B cell (primary cell): ENCODE measurements at regions not wholly inside any gene's neighbourhood (a gene's known extent, or its start where the extent isn't known, plus 50 kb on each side); places are given as distances from the start of the nearest gene placed in this dataset.

Experiments used
- ATAC-seq: fragments of 200-7000 bp; cut with Tn5 transposase; one replicate; pipeline ENCODE4 v1.10.0; 2021; ENCODE audit warnings: low read depth, mild to moderate bottlenecking, moderate number of reproducible peaks, moderate library complexity
- CTCF ChIA-PET: fragments of 350-600 bp; sonication (Branson Sonifier 250); formaldehyde crosslinking; loops from one replicate; lab custom pipeline; 2021; ENCODE audit warnings: antibody characterized with exemption, inconsistent platforms; lab: Charles Lee
- POLR2A ChIA-PET: fragments of 350-600 bp; sonication (Branson Sonifier 250); formaldehyde crosslinking; loops from one replicate; lab custom pipeline; 2021; ENCODE audit warnings: antibody characterized with exemption; lab: Charles Lee
- DNase-seq: peaks from one replicate; pipeline ENCODE4 v3.0.0; 2013
- H2AFZ ChIP-seq: 2 replicates; pipeline ENCODE4 v1.6.1; 2012; ENCODE audit warnings: mild to moderate bottlenecking, low read depth, low read length; ENCODE audit not compliant: insufficient read depth, poor library complexity, severe bottlenecking
- H3K27ac ChIP-seq, 2 donors: 1 replicate in 1 of 2; 2 replicates in 1 of 2; pipeline ENCODE4 v1.5.1; 2012 to 2013; ENCODE audit warnings: low read length in 2 of 2, mild to moderate bottlenecking in 2 of 2, moderate library complexity in 1 of 2
- H3K27me3 ChIP-seq, 4 experiments: fragments of 200-600 bp in 1 of 4; sonication (generic) in 1 of 4; replicated peaks in 1 of 4; 1 replicate in 2 of 4; 2 replicates in 2 of 4; pipeline versions ENCODE4 v1.6.1 to v1.7.0; 2013 to 2016; ENCODE audit warnings: low read length in 3 of 4, mild to moderate bottlenecking in 2 of 4, mixed read lengths in 1 of 4, moderate library complexity in 1 of 4; ENCODE audit not compliant: insufficient read depth in 4 of 4, control insufficient read depth in 3 of 4; ENCODE audit errors: control extremely low read depth in 1 of 4
- H3K36me3 ChIP-seq, 2 experiments: replicated peaks in 1 of 2; 1 replicate in 1 of 2; 2 replicates in 1 of 2; pipeline versions ENCODE4 v1.6.1 to v1.7.1; 2013; ENCODE audit warnings: low read length in 1 of 2; ENCODE audit not compliant: insufficient read depth in 2 of 2, control insufficient read depth in 1 of 2; ENCODE audit errors: control extremely low read depth in 1 of 2, extremely low read depth in 1 of 2
- H3K4me1 ChIP-seq, 2 donors: fragments of 200-600 bp in 1 of 2; sonication (generic) in 1 of 2; 1 replicate in 1 of 2; 2 replicates in 1 of 2; pipeline versions ENCODE4 v1.5.1 to v1.6.1; 2013 to 2017; ENCODE audit warnings: low read length in 2 of 2; ENCODE audit not compliant: control insufficient read depth in 2 of 2, insufficient read depth in 2 of 2
- H3K4me2 ChIP-seq: replicated peaks from 2 replicates; pipeline ENCODE3; 2012; ENCODE audit warnings: mild to moderate bottlenecking, low read depth, low read length; ENCODE audit not compliant: poor library complexity, severe bottlenecking
- H3K4me3 ChIP-seq, 5 experiments: fragments of 200-600 bp in 1 of 5; sonication (generic) in 1 of 5; 1 replicate in 3 of 5; 2 replicates in 2 of 5; pipeline versions ENCODE4 v1.5.1 to v1.7.0; 2011 to 2016; ENCODE audit warnings: low read length in 4 of 5, mild to moderate bottlenecking in 4 of 5, low read depth in 2 of 5, control low read depth in 1 of 5, moderate library complexity in 1 of 5; ENCODE audit not compliant: insufficient read depth in 1 of 5; ENCODE audit errors: control extremely low read depth in 1 of 5, extremely low read depth in 1 of 5
- H3K79me2 ChIP-seq: fragments of 200-600 bp; sonication (generic); one replicate; pipeline ENCODE4 v1.6.0; 2016; ENCODE audit warnings: low read length; ENCODE audit not compliant: control insufficient read depth, insufficient read depth
- H3K9ac ChIP-seq: fragments of 200-600 bp; sonication (generic); 2 replicates; pipeline ENCODE4 v1.6.1; 2017; ENCODE audit warnings: mild to moderate bottlenecking, low read length, moderate library complexity
- H3K9me3 ChIP-seq, 3 donors: one replicate each; pipeline versions ENCODE4 v1.6.1 to v1.7.1; 2013; ENCODE audit warnings: low read length in 2 of 3; ENCODE audit not compliant: control insufficient read depth in 2 of 3, insufficient read depth in 1 of 3; ENCODE audit errors: control extremely low read depth in 1 of 3
- H4K20me1 ChIP-seq: 2 replicates; pipeline ENCODE4 v1.6.0; 2012; ENCODE audit warnings: mild to moderate bottlenecking, low read length; ENCODE audit not compliant: insufficient read depth, control insufficient read depth, poor library complexity, severe bottlenecking
- H3K27ac Mint-ChIP-seq: one replicate; pipeline ENCODE4 v1.8.0; 2021; ENCODE audit warnings: mixed read lengths
- H3K27me3 Mint-ChIP-seq: one replicate; pipeline ENCODE4 v1.8.0; 2021; ENCODE audit warnings: mixed read lengths
- H3K4me1 Mint-ChIP-seq: one replicate; pipeline ENCODE4 v1.8.0; 2021; ENCODE audit warnings: mixed read lengths
- H3K4me3 Mint-ChIP-seq: one replicate; pipeline ENCODE4 v1.8.0; 2021; ENCODE audit warnings: mixed read lengths
- H3K9me3 Mint-ChIP-seq: one replicate; pipeline ENCODE4 v1.8.0; 2022; ENCODE audit warnings: mixed read lengths; ENCODE audit not compliant: insufficient read depth
- EZH2 ChIP-seq: IDR thresholded peaks from 2 replicates; pipeline ENCODE4 v1.6.1; 2012; ENCODE audit warnings: borderline replicate concordance, low read depth, mild to moderate bottlenecking, moderate library complexity, low read length; ENCODE audit not compliant: insufficient read depth, poor library complexity, severe bottlenecking
- WGBS: methylation state at CpG from one replicate; pipeline ENCODE4 v1.1.5; 2013; ENCODE audit warnings: missing lambda C conversion rate; ENCODE audit not compliant: insufficient coverage; 5-methylcytosine and 5-hydroxymethylcytosine counted together
- intact Hi-C: fragments of 100-400 bp; cut with micrococcal nuclease; formaldehyde crosslinking; loops from one replicate; pipeline ENCODE4 v1.10.0; 2022
- TF ChIP-seq, protein P1 (sequence below): fragments of 200-600 bp; IDR thresholded peaks from one replicate; pipeline ENCODE4 v1.8.0; 2022; ENCODE audit warnings: antibody characterized with exemption, mild to moderate bottlenecking

GRCh38 chr2:236703906-236704305 is 134.3 kb downstream of the ACKR3 start:
- H3K9me3 ChIP-seq, result no peaks in the 10 kb centered on the region
- TF ChIP-seq, protein P1, sequence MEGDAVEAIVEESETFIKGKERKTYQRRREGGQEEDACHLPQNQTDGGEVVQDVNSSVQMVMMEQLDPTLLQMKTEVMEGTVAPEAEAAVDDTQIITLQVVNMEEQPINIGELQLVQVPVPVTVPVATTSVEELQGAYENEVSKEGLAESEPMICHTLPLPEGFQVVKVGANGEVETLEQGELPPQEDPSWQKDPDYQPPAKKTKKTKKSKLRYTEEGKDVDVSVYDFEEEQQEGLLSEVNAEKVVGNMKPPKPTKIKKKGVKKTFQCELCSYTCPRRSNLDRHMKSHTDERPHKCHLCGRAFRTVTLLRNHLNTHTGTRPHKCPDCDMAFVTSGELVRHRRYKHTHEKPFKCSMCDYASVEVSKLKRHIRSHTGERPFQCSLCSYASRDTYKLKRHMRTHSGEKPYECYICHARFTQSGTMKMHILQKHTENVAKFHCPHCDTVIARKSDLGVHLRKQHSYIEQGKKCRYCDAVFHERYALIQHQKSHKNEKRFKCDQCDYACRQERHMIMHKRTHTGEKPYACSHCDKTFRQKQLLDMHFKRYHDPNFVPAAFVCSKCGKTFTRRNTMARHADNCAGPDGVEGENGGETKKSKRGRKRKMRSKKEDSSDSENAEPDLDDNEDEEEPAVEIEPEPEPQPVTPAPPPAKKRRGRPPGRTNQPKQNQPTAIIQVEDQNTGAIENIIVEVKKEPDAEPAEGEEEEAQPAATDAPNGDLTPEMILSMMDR, result no peak
- no peak for TF ChIP-seq EZH2
- H3K4me3 ChIP-seq, result no peak overlapping the region
- no peak overlapping the region for H3K4me2 ChIP-seq
- no peaks in the 10 kb centered on the region for H3K4me1 ChIP-seq
- H3K27ac ChIP-seq, result no peak overlapping the region
- no peaks in the 10 kb centered on the region for H4K20me1 ChIP-seq
- H3K9ac ChIP-seq, result no peak overlapping the region
- POLR2A ChIA-PET, result no interaction called here
- intact Hi-C loops, result no loop called here
- H3K27ac Mint-ChIP-seq, result no peak overlapping the region
- DNase-seq, result no peak
- H3K27me3 Mint-ChIP-seq, result peaks cover 5% of the 10 kb centered on the region
- ATAC-seq, result no peak
- H3K79me2 ChIP-seq, result no peaks in the 10 kb centered on the region
- no peaks in the 10 kb centered on the region for H3K4me1 Mint-ChIP-seq
- H3K27me3 ChIP-seq, result no peaks in the 10 kb centered on the region
- WGBS, result 85% methylated on average over 8 of the region's 10 CpGs
- no peak overlapping the region for H2AFZ ChIP-seq
- no peaks in the 10 kb centered on the region for H3K36me3 ChIP-seq
- no peak overlapping the region for H3K4me3 Mint-ChIP-seq
- no peaks in the 10 kb centered on the region for H3K9me3 Mint-ChIP-seq
- CTCF ChIA-PET, result no interaction called here

DNA sequence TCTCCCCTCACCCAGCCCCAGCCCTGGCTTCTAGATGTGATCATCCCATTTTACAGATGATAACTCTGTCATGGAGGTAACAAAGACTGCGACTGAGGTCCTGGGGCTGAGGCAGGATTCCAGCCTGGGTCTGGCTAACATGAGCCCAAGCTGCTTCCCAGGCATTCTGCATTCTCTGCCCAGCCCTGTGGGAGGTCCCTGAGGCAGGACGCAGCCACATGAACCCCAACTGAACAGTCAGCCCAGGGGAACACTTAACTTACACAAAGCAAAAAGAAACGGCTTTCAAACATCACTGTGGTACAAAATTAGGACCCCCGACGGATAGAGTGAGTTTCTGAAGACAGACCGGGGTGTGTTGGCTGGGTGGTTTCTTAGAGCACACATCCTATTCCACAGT is 135.3 kb downstream of the ACKR3 start:
- Histone ChIP-seq H3K4me2 (no peak overlapping the region), H4K20me1 (no peaks in the 10 kb centered on the region), H3K9ac (no peak overlapping the region), H3K9me3 (no peaks in the 10 kb centered on the region), H3K27me3 (no peaks in the 10 kb centered on the region), H3K27ac (no peak overlapping the region), H3K36me3 (no peaks in the 10 kb centered on the region), H3K4me3 (no peak overlapping the region), H3K4me1 (no peaks in the 10 kb centered on the region), H2AFZ (no peak overlapping the region), H3K79me2 (no peaks in the 10 kb centered on the region)
- POLR2A ChIA-PET, result no interaction called here
- Mint-ChIP-seq H3K27me3 (peaks cover 5% of the 10 kb centered on the region), H3K9me3 (no peaks in the 10 kb centered on the region), H3K4me1 (no peaks in the 10 kb centered on the region), H3K27ac (no peak overlapping the region), H3K4me3 (no peak overlapping the region)
- DNase-seq (no peak), ATAC-seq (no peak)
- intact Hi-C loops, result no loop called here
- CTCF ChIA-PET, result no interaction called here
- TF ChIP-seq, protein P1, result no peak
- no peak for TF ChIP-seq EZH2
- WGBS, result 89% methylated on average over 5 of the region's 6 CpGs
